Spleen (tissue), 11 donors: ENCODE measurements at regions not wholly inside any gene's neighbourhood (a gene's known extent, or its start where the extent isn't known, plus 50 kb on each side); places are given as distances from the start of the nearest gene placed in this dataset.

Experiments used
- DNase-seq: peaks from one replicate; pipeline ENCODE4 v3.0.0-alpha.2; 2020
- H3K27ac ChIP-seq, 8 donors: fragments of 200-600 bp; sonication (generic) in 7 of 8; 1 replicate in 4 of 8; 2 replicates in 4 of 8; pipeline versions ENCODE4 v1.5.0 to v1.8.0; 2016 to 2021; ENCODE audit warnings: inconsistent platforms in 4 of 8, mild to moderate bottlenecking in 4 of 8, moderate library complexity in 1 of 8
- H3K27me3 ChIP-seq, 7 donors: fragments of 200-600 bp; sonication (generic) in 6 of 7; replicated peaks in 1 of 7; 1 replicate in 4 of 7; 2 replicates in 3 of 7; pipeline versions ENCODE4 v1.5.0 to v1.8.0; 2016 to 2021; ENCODE audit warnings: inconsistent platforms in 3 of 7, mild to moderate bottlenecking in 1 of 7
- H3K36me3 ChIP-seq, 6 donors: fragments of 200-600 bp; sonication (generic) in 5 of 6; 1 replicate in 4 of 6; 2 replicates in 2 of 6; pipeline versions ENCODE4 v1.5.0 to v1.8.0; 2016 to 2021; ENCODE audit warnings: inconsistent platforms in 2 of 6
- H3K4me1 ChIP-seq, 6 donors: fragments of 200-600 bp; sonication (generic) in 5 of 6; 1 replicate in 3 of 6; 2 replicates in 3 of 6; pipeline versions ENCODE4 v1.5.0 to v1.8.0; 2016 to 2021; ENCODE audit warnings: inconsistent platforms in 3 of 6
- H3K4me3 ChIP-seq, 8 donors: fragments of 200-600 bp; sonication (generic) in 7 of 8; 1 replicate in 4 of 8; 2 replicates in 4 of 8; pipeline versions ENCODE4 v1.5.0 to v1.8.0; 2016 to 2021; ENCODE audit warnings: inconsistent platforms in 4 of 8, mild to moderate bottlenecking in 4 of 8, moderate library complexity in 2 of 8
- H3K9me3 ChIP-seq, 8 donors: fragments of 200-600 bp; sonication (generic) in 7 of 8; 1 replicate in 4 of 8; 2 replicates in 4 of 8; pipeline versions ENCODE4 v1.5.0 to v1.8.0; 2016 to 2021; ENCODE audit warnings: inconsistent platforms in 4 of 8
- CTCF ChIP-seq, 11 experiments: fragments of 200-600 bp in 7 of 11; fragments of 450-650 bp in 4 of 11; sonication (generic) in 4 of 11; IDR thresholded peaks in 8 of 11; conservative IDR thresholded peaks in 3 of 11; 1 replicate in 7 of 11; 2 replicates in 4 of 11; pipeline versions ENCODE4 v1.4.0 to v1.8.0; 2016 to 2021; ENCODE audit warnings: antibody characterized with exemption in 11 of 11, inconsistent platforms in 4 of 11, mild to moderate bottlenecking in 1 of 11
- POLR2A ChIP-seq, 3 donors: fragments of 450-650 bp; IDR thresholded peaks; one replicate each; pipeline ENCODE4 v1.5.1; 2017; ENCODE audit warnings: antibody characterized with exemption in 3 of 3, mild to moderate bottlenecking in 1 of 3
- POLR2AphosphoS5 ChIP-seq, 3 donors: sonication (generic); formaldehyde crosslinking; IDR thresholded peaks; one replicate each; pipeline ENCODE4 v1.5.1; 2017; ENCODE audit warnings: antibody characterized with exemption in 3 of 3
- WGBS, 5 donors: extraction: QIAGEN DNeasy Blood & Tissue Kit in 3 of 5; methylation state at CpG; one replicate each; pipeline versions ENCODE4 v1.1.5 to v1.1.7; 2013 to 2018; 5-methylcytosine and 5-hydroxymethylcytosine counted together
- intact Hi-C: fragments of 100-400 bp; cut with DNase I; formaldehyde crosslinking; loops from one replicate; pipeline ENCODE4 v1.15.0; 2023; ENCODE audit warnings: low total_unique reads
- donor health status: healthy with polysubstance abuse.
- donor health status: DM: no; HTN: no; CAD: no; lungs with moderate emphysema.
- donor health status: DM: no; HTN: no; CAD: no.
- donor health status: Bipolar disorder and iron deficiency.
- donor health status: healthy.
- donor health status: DM: no; HTN: no; CAD: no.
- donor health status: DM: yes; HTN: yes; CAD: no.

- Histone ChIP-seq H3K4me3 (no peak overlapping the region), H3K9me3 (peaks cover 0 to 7% (median 0%) of the 10 kb centered on the region in 8 donors), H3K4me1 (no peaks in the 10 kb centered on the region), H3K27me3 (no peaks in the 10 kb centered on the region), H3K36me3 (no peaks in the 10 kb centered on the region), H3K27ac (no peak overlapping the region)
- TF ChIP-seq POLR2AphosphoS5 (IDR thresholded peaks at IDR 0.05) (no peak), POLR2A (IDR thresholded peaks at IDR 0.05) (no peak), CTCF (IDR thresholded peaks at IDR 0.05 in 8 of 11, conservative IDR thresholded peaks at IDR 0.05 in 3 of 11) (no peak)
- WGBS, 5 donors = 85 to 95% (median 91%) methylated on average over 4 of the region's 4 CpGs
- no peak for DNase-seq
- intact Hi-C loops = no loop called here
Observed at GRCh38 chr18:65230311-65230710, 520.5 kb upstream of the CDH7 start.

GRCh38 chr18:65227970-65228369, 522.8 kb upstream of the CDH7 start:
- Histone ChIP-seq H3K4me3 (no peak overlapping the region), H3K4me1 (no peaks in the 10 kb centered on the region), H3K36me3 (no peaks in the 10 kb centered on the region), H3K9me3 (peaks cover 0 to 7% (median 0%) of the 10 kb centered on the region in 8 donors), H3K27ac (no peak overlapping the region), H3K27me3 (no peaks in the 10 kb centered on the region)
- no peak for TF ChIP-seq POLR2A (IDR thresholded peaks at IDR 0.05)
- no peak for TF ChIP-seq CTCF (IDR thresholded peaks at IDR 0.05 in 8 of 11, conservative IDR thresholded peaks at IDR 0.05 in 3 of 11)
- no peak for TF ChIP-seq POLR2AphosphoS5 (IDR thresholded peaks at IDR 0.05)
- intact Hi-C loops = no loop called here
- WGBS, 5 donors = 87 to 96% (median 92%) methylated on average over 3 of the region's 3 CpGs
- no peak for DNase-seq

- no peaks in the 10 kb centered on the region for H3K27me3 ChIP-seq
- H3K36me3 ChIP-seq = no peaks in the 10 kb centered on the region
- no peak overlapping the region for H3K27ac ChIP-seq
- intact Hi-C loops = no loop called here
- no peak for TF ChIP-seq CTCF (IDR thresholded peaks at IDR 0.05 in 8 of 11, conservative IDR thresholded peaks at IDR 0.05 in 3 of 11)
- no peak for TF ChIP-seq POLR2A (IDR thresholded peaks at IDR 0.05)
- TF ChIP-seq POLR2AphosphoS5 (IDR thresholded peaks at IDR 0.05) = no peak
- no peak overlapping the region for H3K4me3 ChIP-seq
- no peaks in the 10 kb centered on the region for H3K4me1 ChIP-seq
- no peaks in the 10 kb centered on the region for H3K9me3 ChIP-seq
- no peak for DNase-seq
- WGBS, 5 donors = 91 to 98% (median 92%) methylated on average over 1 of the region's 1 CpG
Observed at GRCh38 chr18:65221736-65222135, 529.1 kb upstream of the CDH7 start.

GRCh38 chr18:65221115-65221514, 529.7 kb upstream of the CDH7 start:
- DNase-seq = no peak
- Histone ChIP-seq H3K4me3 (no peak overlapping the region), H3K27ac (no peak overlapping the region), H3K9me3 (no peaks in the 10 kb centered on the region), H3K27me3 (no peaks in the 10 kb centered on the region), H3K36me3 (no peaks in the 10 kb centered on the region), H3K4me1 (no peaks in the 10 kb centered on the region)
- TF ChIP-seq CTCF (IDR thresholded peaks at IDR 0.05 in 8 of 11, conservative IDR thresholded peaks at IDR 0.05 in 3 of 11) (no peak), POLR2A (IDR thresholded peaks at IDR 0.05) (no peak), POLR2AphosphoS5 (IDR thresholded peaks at IDR 0.05) (no peak)
- intact Hi-C loops = no loop called here
- WGBS, 5 donors = 87 to 97% (median 93%) methylated on average over 6 of the region's 6 CpGs
